GM21825 (cell line): ENCODE measurements at regions not wholly inside any gene's neighbourhood (a gene's known extent, or its start where the extent isn't known, plus 50 kb on each side); places are given as distances from the start of the nearest gene placed in this dataset.

ENCODE experiments used
- ATAC-seq: cut with Tn5 transposase; IDR thresholded peaks from one replicate; pipeline ENCODE4 v1.9.1; 2021; ENCODE audit warnings: mild to moderate bottlenecking, moderate library complexity; ENCODE audit not compliant: unreplicated experiment

- ATAC-seq, result no peak
Measured at GRCh38 chr22:48112687-48113521, 1350.5 kb downstream of the TBC1D22A start.

GRCh38 chr22:48106715-48107259 is 1344.3 kb downstream of the TBC1D22A start:
- ATAC-seq, result no peak

- ATAC-seq, result no peak
Measured at GRCh38 chr22:48106215-48106614, 1343.8 kb downstream of the TBC1D22A start.

- no peak for ATAC-seq
Measured at GRCh38 chr22:48105259-48105658, 1342.8 kb downstream of the TBC1D22A start.

GRCh38 chr22:48104766-48105165 is 1342.3 kb downstream of the TBC1D22A start:
- ATAC-seq, result no peak

GRCh38 chr22:48104102-48104738 is 1341.8 kb downstream of the TBC1D22A start:
- ATAC-seq, result no peak

- ATAC-seq, result no peak
Measured at GRCh38 chr22:48103126-48103875, 1340.9 kb downstream of the TBC1D22A start.

- no peak for ATAC-seq
Measured at GRCh38 chr22:48102581-48102980, 1340.1 kb downstream of the TBC1D22A start.

GRCh38 chr22:48101704-48102103 is 1339.3 kb downstream of the TBC1D22A start:
- ATAC-seq, result no peak

- ATAC-seq, result no peak
Measured at GRCh38 chr22:48100685-48101417, 1338.4 kb downstream of the TBC1D22A start.

- no peak for ATAC-seq
Measured at GRCh38 chr22:48099671-48100070, 1337.2 kb downstream of the TBC1D22A start.

GRCh38 chr22:48099251-48099650 is 1336.8 kb downstream of the TBC1D22A start:
- no peak for ATAC-seq

- peak; percentile 25 for ATAC-seq
Measured at GRCh38 chr22:48098921-48099245, 1336.4 kb downstream of the TBC1D22A start.

GRCh38 chr22:48098243-48098920 is 1335.9 kb downstream of the TBC1D22A start:
- ATAC-seq, result peak; percentile 68

GRCh38 chr22:48097723-48098122 is 1335.3 kb downstream of the TBC1D22A start:
- ATAC-seq, result peak; percentile 31

GRCh38 chr22:48096851-48097665 is 1334.6 kb downstream of the TBC1D22A start:
- ATAC-seq, result no peak

- no peak for ATAC-seq
Measured at GRCh38 chr22:48096411-48096810, 1334.0 kb downstream of the TBC1D22A start.

GRCh38 chr22:48093981-48094380 is 1331.5 kb downstream of the TBC1D22A start:
- ATAC-seq, result no peak

GRCh38 chr22:48092866-48093265 is 1330.4 kb downstream of the TBC1D22A start:
- no peak for ATAC-seq
